GM12891 (cell line): ENCODE measurements at regions not wholly inside any gene's neighbourhood (a gene's known extent, or its start where the extent isn't known, plus 50 kb on each side); places are given as distances from the start of the nearest gene placed in this dataset.

Experiments used
- POLR2A ChIP-seq: IDR thresholded peaks from 2 replicates; pipeline ENCODE4 v1.6.1; 2011; ENCODE audit warnings: low read depth, low read length, control low read depth
- TAF1 ChIP-seq: IDR thresholded peaks from 2 replicates; pipeline ENCODE4 v1.6.1; 2011; ENCODE audit warnings: low read depth, low read length, control low read depth

- no peak for TF ChIP-seq POLR2A
- TF ChIP-seq TAF1, result no peak
These were observed 1453.4 kb downstream of the STIM2 start for GRCh38 chr4:28313729-28314713.
